Liver (tissue), 8 donors: ENCODE measurements at regions not wholly inside any gene's neighbourhood (a gene's known extent, or its start where the extent isn't known, plus 50 kb on each side); places are given as distances from the start of the nearest gene placed in this dataset.
A peak's percentile ranks its signal among the peaks of the same experiment; 100 is the strongest.

Source experiments
- DNase-seq: peaks from one replicate; pipeline ENCODE4 v3.0.0-alpha.2; 2017; ENCODE audit warnings: low spot score
- H3K27ac ChIP-seq, 2 donors: one replicate each; pipeline ENCODE4 v1.7.0; 2013; ENCODE audit warnings: inconsistent platforms in 2 of 2, low read length in 2 of 2, control low read depth in 1 of 2, low read depth in 1 of 2, mild to moderate bottlenecking in 1 of 2
- H3K27me3 ChIP-seq, 4 donors: one replicate each; pipeline versions ENCODE4 v1.6.1 to v1.7.0; 2013; ENCODE audit warnings: low read length in 3 of 4, inconsistent platforms in 1 of 4, mild to moderate bottlenecking in 1 of 4, moderate library complexity in 1 of 4; ENCODE audit not compliant: control insufficient read depth in 4 of 4, insufficient read depth in 4 of 4
- H3K36me3 ChIP-seq, 4 donors: one replicate each; pipeline versions ENCODE4 v1.6.1 to v1.7.0; 2013; ENCODE audit warnings: low read length in 3 of 4, mild to moderate bottlenecking in 3 of 4, low read depth in 1 of 4, moderate library complexity in 1 of 4; ENCODE audit not compliant: control insufficient read depth in 4 of 4, insufficient read depth in 3 of 4
- H3K4me1 ChIP-seq, 4 donors: one replicate each; pipeline versions ENCODE4 v1.6.1 to v1.7.0; 2013; ENCODE audit warnings: low read length in 3 of 4, mild to moderate bottlenecking in 3 of 4, moderate library complexity in 1 of 4; ENCODE audit not compliant: control insufficient read depth in 4 of 4, insufficient read depth in 4 of 4
- H3K4me3 ChIP-seq, 3 donors: one replicate each; pipeline versions ENCODE4 v1.6.1 to v1.7.0; 2013; ENCODE audit warnings: low read length in 3 of 3, control low read depth in 1 of 3, low read depth in 1 of 3, mild to moderate bottlenecking in 1 of 3
- H3K9ac ChIP-seq, 2 donors: one replicate each; pipeline ENCODE4 v1.7.0; 2013; ENCODE audit warnings: low read length in 2 of 2, mild to moderate bottlenecking in 2 of 2, moderate library complexity in 2 of 2, control low read depth in 1 of 2, low read depth in 1 of 2
- H3K9me3 ChIP-seq, 4 donors: one replicate each; pipeline versions ENCODE4 v1.6.1 to v1.7.0; 2013; ENCODE audit warnings: low read length in 3 of 4; ENCODE audit not compliant: control insufficient read depth in 4 of 4
- EGR1 ChIP-seq, 2 donors: IDR thresholded peaks; 2 replicates each; pipeline ENCODE4 v1.6.1; 2016 to 2018; ENCODE audit warnings: antibody characterized with exemption in 2 of 2, low read depth in 2 of 2
- FOXA1 ChIP-seq: IDR thresholded peaks from 2 replicates; pipeline ENCODE4 v1.6.1; 2016; ENCODE audit warnings: antibody characterized with exemption
- FOXA2 ChIP-seq: IDR thresholded peaks from 2 replicates; pipeline ENCODE4 v1.6.1; 2016; ENCODE audit warnings: antibody characterized with exemption
- GABPA ChIP-seq, 2 donors: IDR thresholded peaks in 1 of 2; conservative IDR thresholded peaks in 1 of 2; 2 replicates each; pipeline ENCODE4 v1.6.1; 2016; ENCODE audit warnings: antibody characterized with exemption in 2 of 2, mild to moderate bottlenecking in 1 of 2, moderate library complexity in 1 of 2
- HNF4A ChIP-seq, 2 donors: conservative IDR thresholded peaks; 2 replicates each; pipeline ENCODE4 v1.6.1; 2016; ENCODE audit warnings: antibody characterized with exemption in 2 of 2, mild to moderate bottlenecking in 2 of 2
- HNF4G ChIP-seq: IDR thresholded peaks from 2 replicates; pipeline ENCODE4 v1.6.1; 2016; ENCODE audit warnings: antibody characterized with exemption
- JUND ChIP-seq, 2 donors: IDR thresholded peaks; 2 replicates each; pipeline ENCODE4 v1.6.1; 2016; ENCODE audit warnings: antibody characterized with exemption in 2 of 2
- NR2F2 ChIP-seq: IDR thresholded peaks from 2 replicates; pipeline ENCODE4 v1.6.1; 2016; ENCODE audit warnings: antibody characterized with exemption
- RAD21 ChIP-seq, 2 donors: IDR thresholded peaks; 2 replicates each; pipeline ENCODE4 v1.6.1; 2016; ENCODE audit warnings: antibody characterized with exemption in 2 of 2, mild to moderate bottlenecking in 2 of 2
- RXRA ChIP-seq, 2 donors: IDR thresholded peaks; 2 replicates each; pipeline ENCODE4 v1.6.1; 2017 to 2018; ENCODE audit warnings: antibody characterized with exemption in 2 of 2, mild to moderate bottlenecking in 1 of 2
- SP1 ChIP-seq: IDR thresholded peaks from 2 replicates; pipeline ENCODE4 v1.6.1; 2018; ENCODE audit warnings: antibody characterized with exemption, mild to moderate bottlenecking
- TAF1 ChIP-seq: conservative IDR thresholded peaks from 2 replicates; pipeline ENCODE4 v1.6.1; 2016; ENCODE audit warnings: antibody characterized with exemption, mild to moderate bottlenecking
- YY1 ChIP-seq: IDR thresholded peaks from 2 replicates; pipeline ENCODE4 v1.6.1; 2016; ENCODE audit warnings: antibody characterized with exemption, mild to moderate bottlenecking
- WGBS: extraction: QIAGEN DNeasy Blood & Tissue Kit; methylation state at CpG from one replicate; pipeline ENCODE4 v1.1.7; 2013; 5-methylcytosine and 5-hydroxymethylcytosine counted together
- TF ChIP-seq, protein P1 (sequence below): fragments of 150-350 bp; IDR thresholded peaks from 2 replicates; pipeline ENCODE4 v1.5.1; 2017; ENCODE audit warnings: improper control_type of control experiment, low read depth, low read length; ENCODE audit not compliant: missing input control
- TF ChIP-seq, protein P2 (sequence below): IDR thresholded peaks from 2 replicates; pipeline ENCODE4 v1.6.1; 2016; ENCODE audit warnings: antibody characterized with exemption
- TF ChIP-seq, protein P3 (sequence below): IDR thresholded peaks from 2 replicates; pipeline ENCODE4 v1.6.1; 2016; ENCODE audit warnings: antibody characterized with exemption, mild to moderate bottlenecking
- TF ChIP-seq, protein P4 (sequence below): IDR thresholded peaks from 2 replicates; pipeline ENCODE4 v1.6.1; 2016; ENCODE audit warnings: antibody characterized with exemption
- TF ChIP-seq, protein P5 (sequence below): IDR thresholded peaks from 2 replicates; pipeline ENCODE4 v1.6.1; 2016; ENCODE audit warnings: antibody characterized with exemption
- donor health status: healthy.
- donor health status: healthy.
- donor health status: healthy.
- donor health status: healthy.
- donor health status: healthy.

DNA sequence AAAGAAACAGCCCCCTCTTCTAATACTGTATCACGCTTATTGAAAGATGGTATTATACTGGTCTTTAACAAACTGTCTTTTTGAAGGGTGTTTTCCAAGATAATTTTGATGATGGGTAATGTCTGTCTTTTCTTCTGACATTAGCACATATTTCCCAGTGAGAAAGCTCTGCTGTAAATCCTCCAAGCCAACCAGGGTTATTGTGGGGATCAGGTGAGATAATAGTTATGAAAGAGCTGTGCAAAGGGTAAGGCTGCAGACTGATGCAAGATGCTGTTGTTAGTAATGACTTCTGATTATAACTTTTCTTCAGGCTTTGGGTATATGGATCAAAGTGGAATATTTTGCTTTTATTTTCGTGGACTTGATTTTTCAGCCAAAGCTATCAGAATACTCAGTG is 581.7 kb downstream of the REEP3 start:
- no peak for DNase-seq
- Histone ChIP-seq H3K4me3 (no peak overlapping the region), H3K4me1 (peaks cover 0 to 12% (median 6%) of the 10 kb centered on the region in 4 donors), H3K27me3 (no peaks in the 10 kb centered on the region), H3K27ac (no peak overlapping the region), H3K9me3 (no peaks in the 10 kb centered on the region), H3K36me3 (no peaks in the 10 kb centered on the region), H3K9ac (no peak overlapping the region)
- 91% methylated on average over 2 of the region's 2 CpGs for WGBS
- peak in 1 of 2 donors; percentile 9 for TF ChIP-seq HNF4A (conservative IDR thresholded peaks at IDR 0.05)
- TF ChIP-seq FOXA2 = no peak
- TF ChIP-seq RXRA (IDR thresholded peaks at IDR 0.05) = no peak

DNA sequence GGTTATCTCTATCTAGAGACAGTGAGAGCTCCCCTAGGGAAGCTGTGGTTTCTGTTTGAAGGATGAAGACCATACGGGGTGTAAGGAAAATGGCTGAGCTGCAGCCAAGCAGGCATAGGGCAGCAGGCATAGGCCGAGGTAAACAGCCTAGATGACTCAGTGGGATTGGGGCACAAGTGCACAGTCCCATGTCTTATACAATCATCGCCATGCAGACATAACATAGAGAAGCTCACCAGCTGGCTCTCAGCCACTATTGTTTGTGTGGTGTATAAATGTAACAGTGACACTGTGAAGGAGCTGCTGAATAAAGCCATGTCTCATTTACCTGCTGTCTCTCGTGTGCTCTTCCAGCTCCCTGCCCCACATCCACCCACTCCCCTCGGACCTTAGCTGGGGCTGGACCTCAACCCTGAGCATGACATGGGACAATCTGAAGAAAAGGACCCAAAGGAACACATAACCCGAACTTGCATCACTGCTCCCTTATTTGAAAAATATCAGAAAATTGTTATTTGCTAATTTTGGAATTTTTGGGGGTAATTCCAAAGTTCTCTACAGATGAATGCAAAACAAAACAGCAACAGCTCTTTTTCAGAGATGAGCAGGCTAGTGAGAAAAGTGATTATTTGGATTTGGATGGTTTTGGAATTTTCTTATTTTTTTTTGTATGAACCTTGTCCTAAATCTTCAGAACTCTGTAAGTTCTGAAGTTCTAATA is 582.7 kb downstream of the REEP3 start:
- no peak for DNase-seq
- WGBS = 90% methylated on average over 6 of the region's 6 CpGs
- no peak overlapping the region for H3K9ac ChIP-seq
- H3K27ac ChIP-seq = no peak overlapping the region
- no peak overlapping the region for H3K4me3 ChIP-seq
- TF ChIP-seq, protein P1, sequence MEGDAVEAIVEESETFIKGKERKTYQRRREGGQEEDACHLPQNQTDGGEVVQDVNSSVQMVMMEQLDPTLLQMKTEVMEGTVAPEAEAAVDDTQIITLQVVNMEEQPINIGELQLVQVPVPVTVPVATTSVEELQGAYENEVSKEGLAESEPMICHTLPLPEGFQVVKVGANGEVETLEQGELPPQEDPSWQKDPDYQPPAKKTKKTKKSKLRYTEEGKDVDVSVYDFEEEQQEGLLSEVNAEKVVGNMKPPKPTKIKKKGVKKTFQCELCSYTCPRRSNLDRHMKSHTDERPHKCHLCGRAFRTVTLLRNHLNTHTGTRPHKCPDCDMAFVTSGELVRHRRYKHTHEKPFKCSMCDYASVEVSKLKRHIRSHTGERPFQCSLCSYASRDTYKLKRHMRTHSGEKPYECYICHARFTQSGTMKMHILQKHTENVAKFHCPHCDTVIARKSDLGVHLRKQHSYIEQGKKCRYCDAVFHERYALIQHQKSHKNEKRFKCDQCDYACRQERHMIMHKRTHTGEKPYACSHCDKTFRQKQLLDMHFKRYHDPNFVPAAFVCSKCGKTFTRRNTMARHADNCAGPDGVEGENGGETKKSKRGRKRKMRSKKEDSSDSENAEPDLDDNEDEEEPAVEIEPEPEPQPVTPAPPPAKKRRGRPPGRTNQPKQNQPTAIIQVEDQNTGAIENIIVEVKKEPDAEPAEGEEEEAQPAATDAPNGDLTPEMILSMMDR = no peak
- TF ChIP-seq, protein P2, sequence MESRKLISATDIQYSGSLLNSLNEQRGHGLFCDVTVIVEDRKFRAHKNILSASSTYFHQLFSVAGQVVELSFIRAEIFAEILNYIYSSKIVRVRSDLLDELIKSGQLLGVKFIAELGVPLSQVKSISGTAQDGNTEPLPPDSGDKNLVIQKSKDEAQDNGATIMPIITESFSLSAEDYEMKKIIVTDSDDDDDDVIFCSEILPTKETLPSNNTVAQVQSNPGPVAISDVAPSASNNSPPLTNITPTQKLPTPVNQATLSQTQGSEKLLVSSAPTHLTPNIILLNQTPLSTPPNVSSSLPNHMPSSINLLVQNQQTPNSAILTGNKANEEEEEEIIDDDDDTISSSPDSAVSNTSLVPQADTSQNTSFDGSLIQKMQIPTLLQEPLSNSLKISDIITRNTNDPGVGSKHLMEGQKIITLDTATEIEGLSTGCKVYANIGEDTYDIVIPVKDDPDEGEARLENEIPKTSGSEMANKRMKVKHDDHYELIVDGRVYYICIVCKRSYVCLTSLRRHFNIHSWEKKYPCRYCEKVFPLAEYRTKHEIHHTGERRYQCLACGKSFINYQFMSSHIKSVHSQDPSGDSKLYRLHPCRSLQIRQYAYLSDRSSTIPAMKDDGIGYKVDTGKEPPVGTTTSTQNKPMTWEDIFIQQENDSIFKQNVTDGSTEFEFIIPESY = no peak
- TF ChIP-seq JUND (IDR thresholded peaks at IDR 0.05) (no peak), SP1 (no peak), TAF1 (no peak), EGR1 (IDR thresholded peaks at IDR 0.05; ENCODE audit: low read depth in 2 of 2) (no peak), HNF4A (conservative IDR thresholded peaks at IDR 0.05) (no peak), RXRA (IDR thresholded peaks at IDR 0.05) (no peak), YY1 (no peak), GABPA (IDR thresholded peaks at IDR 0.05 in 1 of 2, conservative IDR thresholded peaks at IDR 0.05 in 1 of 2) (no peak), HNF4G (no peak), RAD21 (IDR thresholded peaks at IDR 0.05) (no peak), NR2F2 (no peak), FOXA2 (no peak), FOXA1 (no peak)
- TF ChIP-seq, protein P3, sequence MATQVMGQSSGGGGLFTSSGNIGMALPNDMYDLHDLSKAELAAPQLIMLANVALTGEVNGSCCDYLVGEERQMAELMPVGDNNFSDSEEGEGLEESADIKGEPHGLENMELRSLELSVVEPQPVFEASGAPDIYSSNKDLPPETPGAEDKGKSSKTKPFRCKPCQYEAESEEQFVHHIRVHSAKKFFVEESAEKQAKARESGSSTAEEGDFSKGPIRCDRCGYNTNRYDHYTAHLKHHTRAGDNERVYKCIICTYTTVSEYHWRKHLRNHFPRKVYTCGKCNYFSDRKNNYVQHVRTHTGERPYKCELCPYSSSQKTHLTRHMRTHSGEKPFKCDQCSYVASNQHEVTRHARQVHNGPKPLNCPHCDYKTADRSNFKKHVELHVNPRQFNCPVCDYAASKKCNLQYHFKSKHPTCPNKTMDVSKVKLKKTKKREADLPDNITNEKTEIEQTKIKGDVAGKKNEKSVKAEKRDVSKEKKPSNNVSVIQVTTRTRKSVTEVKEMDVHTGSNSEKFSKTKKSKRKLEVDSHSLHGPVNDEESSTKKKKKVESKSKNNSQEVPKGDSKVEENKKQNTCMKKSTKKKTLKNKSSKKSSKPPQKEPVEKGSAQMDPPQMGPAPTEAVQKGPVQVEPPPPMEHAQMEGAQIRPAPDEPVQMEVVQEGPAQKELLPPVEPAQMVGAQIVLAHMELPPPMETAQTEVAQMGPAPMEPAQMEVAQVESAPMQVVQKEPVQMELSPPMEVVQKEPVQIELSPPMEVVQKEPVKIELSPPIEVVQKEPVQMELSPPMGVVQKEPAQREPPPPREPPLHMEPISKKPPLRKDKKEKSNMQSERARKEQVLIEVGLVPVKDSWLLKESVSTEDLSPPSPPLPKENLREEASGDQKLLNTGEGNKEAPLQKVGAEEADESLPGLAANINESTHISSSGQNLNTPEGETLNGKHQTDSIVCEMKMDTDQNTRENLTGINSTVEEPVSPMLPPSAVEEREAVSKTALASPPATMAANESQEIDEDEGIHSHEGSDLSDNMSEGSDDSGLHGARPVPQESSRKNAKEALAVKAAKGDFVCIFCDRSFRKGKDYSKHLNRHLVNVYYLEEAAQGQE = no peak
- TF ChIP-seq, protein P4, sequence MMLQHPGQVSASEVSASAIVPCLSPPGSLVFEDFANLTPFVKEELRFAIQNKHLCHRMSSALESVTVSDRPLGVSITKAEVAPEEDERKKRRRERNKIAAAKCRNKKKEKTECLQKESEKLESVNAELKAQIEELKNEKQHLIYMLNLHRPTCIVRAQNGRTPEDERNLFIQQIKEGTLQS = no peak
- TF ChIP-seq, protein P5, sequence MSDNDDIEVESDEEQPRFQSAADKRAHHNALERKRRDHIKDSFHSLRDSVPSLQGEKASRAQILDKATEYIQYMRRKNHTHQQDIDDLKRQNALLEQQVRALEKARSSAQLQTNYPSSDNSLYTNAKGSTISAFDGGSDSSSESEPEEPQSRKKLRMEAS = no peak
- peaks cover 0 to 12% (median 6%) of the 10 kb centered on the region in 4 donors for H3K4me1 ChIP-seq
- no peaks in the 10 kb centered on the region for H3K36me3 ChIP-seq
- H3K27me3 ChIP-seq = no peaks in the 10 kb centered on the region
- no peaks in the 10 kb centered on the region for H3K9me3 ChIP-seq
